ENCODE measurements at regions not wholly inside any gene's neighbourhood (a gene's known extent, or its start where the extent isn't known, plus 50 kb on each side); places are given as distances from the start of the nearest gene placed in this dataset.

DNA sequence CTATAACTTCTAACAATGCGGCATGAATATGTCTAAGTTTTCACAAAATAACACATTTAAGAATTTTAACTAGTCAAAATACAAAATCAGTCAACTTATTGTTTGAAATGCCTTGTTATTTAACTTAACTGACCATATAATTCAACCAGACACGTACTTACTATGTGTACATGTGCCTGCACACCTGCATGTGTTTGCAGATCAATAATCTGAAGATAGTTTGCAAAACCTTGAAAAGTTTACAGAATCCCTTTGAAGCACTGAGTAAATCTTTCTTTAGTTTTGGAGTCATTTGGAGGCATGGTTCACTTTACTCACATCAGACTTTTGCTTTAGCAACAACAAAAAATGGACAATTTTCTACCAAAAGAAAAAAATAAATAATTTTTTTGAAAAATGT lies 363.8 kb downstream of the PMP22 start:
- TF ChIP-seq, protein P1, sequence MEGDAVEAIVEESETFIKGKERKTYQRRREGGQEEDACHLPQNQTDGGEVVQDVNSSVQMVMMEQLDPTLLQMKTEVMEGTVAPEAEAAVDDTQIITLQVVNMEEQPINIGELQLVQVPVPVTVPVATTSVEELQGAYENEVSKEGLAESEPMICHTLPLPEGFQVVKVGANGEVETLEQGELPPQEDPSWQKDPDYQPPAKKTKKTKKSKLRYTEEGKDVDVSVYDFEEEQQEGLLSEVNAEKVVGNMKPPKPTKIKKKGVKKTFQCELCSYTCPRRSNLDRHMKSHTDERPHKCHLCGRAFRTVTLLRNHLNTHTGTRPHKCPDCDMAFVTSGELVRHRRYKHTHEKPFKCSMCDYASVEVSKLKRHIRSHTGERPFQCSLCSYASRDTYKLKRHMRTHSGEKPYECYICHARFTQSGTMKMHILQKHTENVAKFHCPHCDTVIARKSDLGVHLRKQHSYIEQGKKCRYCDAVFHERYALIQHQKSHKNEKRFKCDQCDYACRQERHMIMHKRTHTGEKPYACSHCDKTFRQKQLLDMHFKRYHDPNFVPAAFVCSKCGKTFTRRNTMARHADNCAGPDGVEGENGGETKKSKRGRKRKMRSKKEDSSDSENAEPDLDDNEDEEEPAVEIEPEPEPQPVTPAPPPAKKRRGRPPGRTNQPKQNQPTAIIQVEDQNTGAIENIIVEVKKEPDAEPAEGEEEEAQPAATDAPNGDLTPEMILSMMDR (IDR thresholded peaks at IDR 0.05): no peak
- Mint-ChIP-seq H3K4me3 (no peak overlapping the region), H3K4me1 (ENCODE audit: low read depth) (peaks cover 22% of the 10 kb centered on the region), H3K9me3 (peaks cover 10% of the 10 kb centered on the region), H3K27me3 (ENCODE audit: insufficient read depth) (no peaks in the 10 kb centered on the region), H3K36me3 (ENCODE audit: low read depth) (peaks cover 6% of the 10 kb centered on the region), H3K27ac (no peak overlapping the region)
- no peak for DNase-seq

DNA sequence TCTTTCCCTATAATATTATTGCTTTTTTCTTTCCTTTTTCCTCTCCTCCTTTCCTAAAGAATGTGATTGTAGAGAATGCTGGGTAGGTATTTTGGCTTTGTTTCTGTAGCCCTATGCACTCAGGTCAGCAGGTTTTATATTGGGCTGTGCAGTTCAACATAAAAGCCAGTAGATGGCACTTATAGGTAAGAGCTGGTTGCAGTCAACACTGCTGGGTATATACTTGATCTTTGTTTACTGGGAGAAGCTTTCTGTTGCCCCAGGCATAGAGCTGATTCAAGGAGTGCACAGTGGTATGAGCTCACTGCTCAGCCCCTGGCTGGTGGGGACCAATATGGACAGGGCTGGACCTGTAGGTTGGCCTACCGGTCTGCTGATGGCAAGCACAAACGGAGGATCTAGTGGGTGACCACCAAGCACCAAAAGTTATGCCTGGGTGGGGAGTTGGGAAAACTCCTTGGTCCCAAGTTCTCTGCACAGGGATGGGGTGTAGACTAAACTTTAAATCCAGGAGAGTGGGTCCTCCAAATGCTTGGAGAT lies 378.9 kb downstream of the PMP22 start:
- H3K9me3 Mint-ChIP-seq: peaks cover 12% of the 10 kb centered on the region
- no peak overlapping the region for H3K27ac Mint-ChIP-seq
- H3K4me3 Mint-ChIP-seq: no peak overlapping the region

DNA sequence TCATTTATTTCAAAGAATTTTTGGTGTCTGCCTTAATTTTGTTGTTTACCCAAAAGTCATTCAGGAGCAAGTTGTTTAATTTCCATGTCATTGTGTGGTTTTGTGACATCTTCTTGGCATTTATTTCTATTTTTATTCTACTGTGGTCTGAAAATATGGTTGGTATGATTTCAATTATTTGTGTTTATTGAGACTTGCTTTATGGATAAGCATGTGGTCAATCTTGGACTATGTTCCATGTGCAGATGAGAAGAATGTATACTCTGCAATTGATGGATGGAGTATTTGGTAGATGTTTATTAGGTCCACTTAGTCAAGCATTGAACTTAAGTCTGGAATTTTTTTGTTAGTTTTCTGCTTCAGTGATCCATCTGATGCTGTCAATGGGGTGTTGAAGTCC lies 383.0 kb downstream of the PMP22 start:
- TF ChIP-seq, protein P1 (IDR thresholded peaks at IDR 0.05): no peak
- peaks cover 8% of the 10 kb centered on the region for H3K27me3 Mint-ChIP-seq (ENCODE audit: insufficient read depth)
- H3K4me3 Mint-ChIP-seq: no peak overlapping the region
- peaks cover 5% of the 10 kb centered on the region for H3K36me3 Mint-ChIP-seq (ENCODE audit: low read depth)
- no peak for DNase-seq
- H3K9me3 Mint-ChIP-seq: peaks cover 12% of the 10 kb centered on the region
- peaks cover 5% of the 10 kb centered on the region; the same call in 1 of the 2 replicates for H3K4me1 Mint-ChIP-seq (ENCODE audit: low read depth)
- H3K27ac Mint-ChIP-seq: no peak overlapping the region

More for the DNA sequence above, 378.9 kb downstream of the PMP22 start:
- peak; percentile 52 for DNase-seq
- Mint-ChIP-seq H3K36me3 (ENCODE audit: low read depth) (peaks cover 5% of the 10 kb centered on the region), H3K4me1 (ENCODE audit: low read depth) (peaks cover 5% of the 10 kb centered on the region; the same call in 1 of the 2 replicates), H3K27me3 (ENCODE audit: insufficient read depth) (peaks cover 6% of the 10 kb centered on the region)
- TF ChIP-seq, protein P1 (IDR thresholded peaks at IDR 0.05): peak; percentile 74

DNA sequence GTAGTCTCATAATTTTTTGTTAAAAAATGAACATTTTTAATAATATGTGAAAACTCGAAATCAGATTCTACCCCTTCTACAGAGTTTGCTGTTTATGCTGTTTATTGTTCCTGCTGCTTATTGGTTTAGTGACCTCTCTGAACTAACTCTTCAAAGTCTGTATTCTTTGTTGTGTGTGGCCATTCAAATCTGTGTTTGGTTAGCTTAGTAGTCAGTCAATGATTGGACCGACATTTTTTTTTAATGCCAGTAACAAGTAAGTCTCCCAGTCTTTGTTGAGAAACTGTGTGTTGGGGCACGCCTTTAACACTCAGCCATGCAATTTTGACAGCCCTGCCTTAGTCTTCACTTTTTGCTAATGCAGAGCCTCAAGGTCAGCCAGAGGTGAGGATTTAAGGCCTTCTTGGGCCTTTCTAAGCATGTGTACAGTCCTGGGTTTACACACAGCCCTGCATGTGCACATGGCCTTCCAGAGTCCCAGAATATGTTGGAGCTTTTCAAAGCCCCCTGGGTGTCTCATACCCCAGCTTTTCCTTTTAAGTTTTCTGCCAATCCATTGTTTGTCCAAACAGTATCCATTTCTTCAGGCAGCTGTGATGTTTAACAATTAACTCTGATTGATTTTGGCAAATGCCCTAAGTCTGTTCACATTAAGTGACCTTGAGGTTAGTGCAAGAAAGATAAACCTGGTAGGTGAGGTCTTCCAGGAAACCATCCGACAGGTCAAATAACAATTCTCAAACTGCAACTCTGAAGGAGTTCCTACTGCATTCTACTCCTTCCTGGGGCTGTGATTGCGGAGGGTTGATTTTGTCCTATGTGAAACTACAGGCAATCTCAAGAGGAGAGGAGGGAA lies 389.3 kb downstream of the PMP22 start:
- DNase-seq: no peak

DNA sequence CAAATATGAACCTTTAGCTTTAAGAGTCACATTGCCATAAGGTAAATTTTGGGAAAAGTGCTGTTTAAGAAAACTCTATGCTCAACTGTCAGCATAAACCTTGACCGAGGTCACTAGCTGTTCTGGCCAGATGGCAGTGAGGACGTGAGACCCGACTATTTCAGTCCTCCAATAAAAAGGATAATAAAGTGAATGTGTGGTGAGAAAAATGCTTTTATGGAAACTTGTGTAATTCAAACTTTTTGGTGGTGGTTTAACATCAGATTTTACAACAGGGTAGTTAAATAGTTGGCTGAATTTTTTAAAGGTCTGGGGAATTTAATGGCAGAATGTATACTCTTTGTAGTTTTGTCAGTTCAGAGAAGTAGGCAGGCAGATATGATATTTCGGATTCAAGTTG lies 391.1 kb downstream of the PMP22 start:
- H3K27me3 Mint-ChIP-seq (ENCODE audit: insufficient read depth): peaks cover 2% of the 10 kb centered on the region

More for the DNA sequence above, 389.3 kb downstream of the PMP22 start:
- Mint-ChIP-seq H3K4me1 (ENCODE audit: low read depth) (peaks cover 9% of the 10 kb centered on the region; the same call in 1 of the 2 replicates), H3K36me3 (ENCODE audit: low read depth) (no peaks in the 10 kb centered on the region), H3K27ac (no peak overlapping the region), H3K27me3 (ENCODE audit: insufficient read depth) (peaks cover 4% of the 10 kb centered on the region), H3K4me3 (no peak overlapping the region), H3K9me3 (no peaks in the 10 kb centered on the region)
- TF ChIP-seq, protein P1 (IDR thresholded peaks at IDR 0.05): no peak

More for the DNA sequence above, 391.1 kb downstream of the PMP22 start:
- H3K27ac Mint-ChIP-seq: no peak overlapping the region
- TF ChIP-seq, protein P1 (IDR thresholded peaks at IDR 0.05): no peak
- no peak overlapping the region for H3K4me3 Mint-ChIP-seq
- no peaks in the 10 kb centered on the region for H3K36me3 Mint-ChIP-seq (ENCODE audit: low read depth)
- H3K9me3 Mint-ChIP-seq: no peaks in the 10 kb centered on the region
- peaks cover 9% of the 10 kb centered on the region; the same call in 1 of the 2 replicates for H3K4me1 Mint-ChIP-seq (ENCODE audit: low read depth)
- no peak for DNase-seq
